Urinary bladder (tissue), 3 donors: ENCODE measurements at regions not wholly inside any gene's neighbourhood (a gene's known extent, or its start where the extent isn't known, plus 50 kb on each side); places are given as distances from the start of the nearest gene placed in this dataset.
"Not testable (repeated sequence)": the region's sequence is repeated elsewhere in the genome, so short reads cannot be mapped to it uniquely, and the experiment has no call there.

Experiments
- DNase-seq: peaks from one replicate; pipeline ENCODE4 v3.0.0-alpha.2; 2015; ENCODE audit errors: extremely low spot score
- H3K27ac ChIP-seq: one replicate; pipeline ENCODE4 v1.5.1; 2013; ENCODE audit warnings: low read depth, mild to moderate bottlenecking, moderate library complexity
- H3K36me3 ChIP-seq: one replicate; pipeline ENCODE4 v1.6.1; 2013; ENCODE audit warnings: mild to moderate bottlenecking, moderate library complexity; ENCODE audit not compliant: insufficient read depth
- H3K4me1 ChIP-seq: one replicate; pipeline ENCODE4 v1.6.1; 2013; ENCODE audit warnings: mild to moderate bottlenecking, moderate library complexity; ENCODE audit not compliant: insufficient read depth
- H3K4me3 ChIP-seq: one replicate; pipeline ENCODE4 v1.5.1; 2013; ENCODE audit warnings: low read depth, low read length
- WGBS: extraction: QIAGEN DNeasy Blood & Tissue Kit; methylation state at CpG from one replicate; pipeline ENCODE4 v1.1.7; 2013; 5-methylcytosine and 5-hydroxymethylcytosine counted together
- donor health status: healthy with polysubstance abuse.
- donor health status: healthy.

- H3K27ac ChIP-seq, H3K36me3 ChIP-seq, H3K4me3 ChIP-seq, DNase-seq, H3K4me1 ChIP-seq: not testable (repeated sequence)
- 68% methylated on average over 3 of the region's 3 CpGs for WGBS
These were observed 73.3 kb upstream of the LPCAT1 start for GRCh38 chr5:1597093-1597473.

DNA sequence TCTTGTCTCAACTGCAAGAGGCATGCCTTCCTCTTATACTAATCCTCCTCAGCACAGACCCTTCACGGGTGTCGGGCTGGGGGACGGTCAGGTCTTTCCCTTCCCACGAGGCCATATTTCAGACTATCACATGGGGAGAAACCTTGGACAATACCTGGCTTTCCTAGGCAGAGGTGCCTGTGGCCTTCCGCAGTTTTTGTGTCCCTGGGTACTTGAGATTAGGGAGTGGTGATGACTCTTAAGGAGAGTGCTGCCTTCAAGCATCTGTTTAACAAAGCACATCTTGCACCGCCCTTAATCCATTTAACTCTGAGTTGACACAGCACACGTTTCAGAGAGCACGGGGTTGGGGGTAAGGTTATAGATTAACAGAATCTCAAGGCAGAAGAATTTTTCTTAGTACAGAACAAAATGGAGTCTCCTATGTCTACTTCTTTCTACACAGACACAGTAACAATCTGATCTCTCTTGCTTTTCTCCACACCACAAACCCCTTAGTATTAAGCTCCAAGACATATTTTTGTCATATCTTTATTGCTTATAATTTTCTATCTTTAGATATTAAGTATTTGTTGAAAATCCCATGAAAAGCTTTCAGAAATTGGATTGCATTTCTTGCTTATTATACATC, 72.8 kb upstream of the LPCAT1 start:
- not testable (repeated sequence) for DNase-seq, H3K27ac ChIP-seq, H3K4me1 ChIP-seq, H3K4me3 ChIP-seq, H3K36me3 ChIP-seq
- WGBS, result 86% methylated on average over 7 of the region's 8 CpGs

DNA sequence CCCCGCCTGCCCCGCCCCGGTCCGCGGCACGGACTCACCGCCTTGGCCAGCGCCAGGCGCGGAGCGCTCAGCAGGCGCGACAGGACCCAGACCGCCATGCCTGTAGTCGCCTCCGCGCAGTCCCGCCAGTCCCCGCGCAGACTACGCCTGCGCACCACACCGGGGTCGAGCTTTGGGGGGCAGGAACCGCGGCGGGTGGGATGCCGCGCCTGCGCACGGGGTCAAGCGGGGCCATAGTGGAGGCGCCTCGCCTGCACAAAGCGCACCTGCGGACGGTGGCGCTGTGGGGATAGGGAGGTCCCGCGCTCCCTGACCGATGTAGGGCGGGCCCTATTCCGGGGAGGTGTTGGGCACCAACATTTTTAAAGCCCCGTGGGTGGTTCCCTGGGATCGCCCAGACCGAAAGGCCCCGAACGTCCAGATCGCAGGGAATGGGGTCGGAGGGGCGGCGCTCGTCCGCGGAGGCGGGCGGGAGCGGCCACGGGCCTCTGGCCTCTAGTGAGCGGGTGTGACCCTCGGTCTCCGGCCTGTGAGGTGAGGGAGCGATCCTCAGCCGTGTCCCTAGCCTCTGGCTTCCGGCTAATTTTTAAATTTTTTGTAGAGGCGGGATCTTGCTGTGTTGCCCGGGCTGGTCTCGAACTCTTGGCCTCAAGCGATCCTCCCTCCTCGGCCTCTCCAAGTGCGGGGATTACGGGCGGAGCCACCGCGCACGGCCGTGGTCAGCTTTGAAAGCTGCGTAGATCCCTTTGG, 70.8 kb upstream of the LPCAT1 start:
- 16% methylated on average over 78 of the region's 78 CpGs for WGBS

GRCh38 chr5:1593903-1594356, 70.2 kb upstream of the LPCAT1 start:
- Histone ChIP-seq H3K4me1 (no peaks in the 10 kb centered on the region), H3K4me3 (peak overlapping the region; percentile 54), H3K36me3 (no peaks in the 10 kb centered on the region), H3K27ac (no peak overlapping the region)
- no peak for DNase-seq
- WGBS, result 11% methylated on average over 32 of the region's 32 CpGs

More for the DNA sequence above, 70.8 kb upstream of the LPCAT1 start:
- peak; percentile 47 for DNase-seq
- H3K4me3 ChIP-seq, result peak overlapping the region; percentile 54
- no peaks in the 10 kb centered on the region for H3K4me1 ChIP-seq
- no peaks in the 10 kb centered on the region for H3K36me3 ChIP-seq
- no peak overlapping the region for H3K27ac ChIP-seq

DNA sequence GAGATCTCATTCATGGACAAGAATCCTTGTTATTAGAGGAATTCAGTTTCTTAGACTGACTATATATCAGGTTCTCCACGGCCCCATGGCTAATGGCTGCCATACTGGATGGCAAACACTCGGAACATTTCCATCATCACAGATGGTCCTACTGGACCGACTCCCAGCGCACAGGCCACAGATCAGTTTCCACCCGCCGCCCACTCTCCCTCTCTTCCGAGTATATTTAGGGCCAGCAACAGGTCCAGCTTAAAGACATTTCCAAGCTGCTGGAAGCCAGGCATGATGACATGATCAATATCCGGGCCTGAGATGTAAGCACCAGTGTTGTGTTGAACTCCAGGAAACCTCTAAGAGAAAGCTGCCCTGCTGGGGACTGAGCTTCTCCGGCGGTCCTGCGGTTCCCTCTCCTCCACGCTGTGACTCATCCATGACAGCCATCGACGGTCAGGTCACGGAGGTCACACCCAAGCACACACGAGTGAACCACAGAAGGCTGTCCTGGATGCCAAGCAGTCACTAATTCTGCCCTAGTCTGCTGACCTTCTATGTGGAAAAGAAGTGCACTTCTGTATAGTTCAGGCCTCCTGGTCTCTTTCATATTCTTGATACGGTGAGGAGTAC, 64.4 kb upstream of the LPCAT1 start:
- H3K4me1 ChIP-seq, H3K27ac ChIP-seq, H3K36me3 ChIP-seq, DNase-seq, H3K4me3 ChIP-seq: not testable (repeated sequence)
- WGBS, result 92% methylated on average over 17 of the region's 17 CpGs

DNA sequence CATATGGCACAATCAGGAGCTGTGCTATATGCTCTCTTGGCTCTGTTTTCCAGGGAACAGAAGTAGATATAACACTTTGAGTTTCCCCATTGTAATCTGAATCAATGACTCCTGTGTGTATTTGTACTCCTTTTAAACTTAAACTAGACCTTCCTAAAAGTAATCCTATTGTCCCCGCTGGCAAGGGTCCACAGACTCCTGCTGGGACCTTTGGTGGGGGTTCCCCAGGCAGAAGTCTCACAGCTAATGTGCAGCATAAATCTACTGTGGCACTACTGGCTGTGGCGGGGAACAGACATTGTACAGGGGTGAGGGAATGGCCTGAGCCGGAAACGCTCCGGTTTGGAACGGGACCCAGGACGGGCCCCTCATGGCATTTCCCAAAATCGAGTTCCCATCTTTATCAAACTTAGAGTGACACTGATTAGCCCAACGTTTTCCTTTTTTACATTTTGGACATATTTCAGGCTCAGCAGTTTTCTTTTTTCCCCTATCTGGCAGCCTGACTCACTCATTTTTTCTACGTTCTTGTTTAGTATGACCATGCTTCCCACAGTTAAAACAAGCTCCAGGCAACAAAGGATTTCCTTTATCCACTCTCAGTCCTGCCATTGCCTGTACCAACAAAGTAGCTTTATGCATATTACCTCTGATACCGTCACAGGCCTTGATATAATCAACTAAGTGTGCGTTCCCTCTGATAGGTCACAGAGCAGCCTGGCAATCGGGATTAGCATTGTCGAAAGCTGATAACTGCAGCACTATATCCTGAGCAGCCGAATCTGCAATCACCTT, 59.5 kb upstream of the LPCAT1 start:
- H3K36me3 ChIP-seq, H3K27ac ChIP-seq, H3K4me1 ChIP-seq, DNase-seq, H3K4me3 ChIP-seq: not testable (repeated sequence)
- 89% methylated on average over 15 of the region's 15 CpGs for WGBS

DNA sequence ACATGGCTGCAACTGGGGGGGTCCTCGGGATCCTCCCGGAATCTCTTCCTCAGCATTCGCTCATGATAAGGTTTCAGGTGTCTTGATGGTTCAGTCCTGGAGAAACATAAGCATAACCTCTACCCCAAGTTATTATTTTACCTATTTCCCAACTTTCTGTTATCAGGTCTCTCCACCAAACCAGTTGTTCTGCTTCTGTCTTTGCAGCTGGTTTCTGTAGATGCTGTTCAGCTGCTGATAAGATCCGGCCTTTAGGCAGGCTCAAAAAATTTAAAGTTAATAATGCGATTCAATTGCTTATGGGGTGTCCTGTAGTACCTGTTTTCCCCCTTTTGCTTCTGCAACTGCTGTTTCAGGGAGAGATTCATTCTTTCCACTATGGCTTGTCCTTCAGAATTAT, 55.6 kb upstream of the LPCAT1 start:
- H3K27ac ChIP-seq, DNase-seq, H3K4me3 ChIP-seq, H3K4me1 ChIP-seq, H3K36me3 ChIP-seq: not testable (repeated sequence)
- WGBS, result 94% methylated on average over 5 of the region's 5 CpGs

DNA sequence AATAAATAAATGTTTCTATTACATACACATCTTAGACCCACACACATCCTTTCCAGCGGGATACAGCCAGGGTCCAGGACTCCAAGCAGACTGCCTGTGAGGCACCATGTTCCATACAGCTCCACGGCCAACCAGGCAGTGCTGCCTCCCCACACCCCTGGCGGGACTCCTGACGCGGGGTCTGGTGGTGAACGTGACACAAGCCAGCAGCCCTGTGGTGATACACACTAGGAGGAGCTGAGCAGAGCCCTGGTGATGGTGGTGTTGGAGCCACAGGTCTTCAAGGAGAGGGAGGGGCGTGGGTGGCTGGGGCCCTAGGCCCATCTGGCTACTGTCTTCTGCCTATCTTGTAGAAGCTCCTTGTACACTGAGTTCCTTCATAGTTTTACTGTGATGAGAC, 53.1 kb upstream of the LPCAT1 start:
- not testable (repeated sequence) for H3K4me3 ChIP-seq, H3K27ac ChIP-seq, H3K4me1 ChIP-seq, DNase-seq, H3K36me3 ChIP-seq
- WGBS, result 80% methylated on average over 7 of the region's 7 CpGs

DNA sequence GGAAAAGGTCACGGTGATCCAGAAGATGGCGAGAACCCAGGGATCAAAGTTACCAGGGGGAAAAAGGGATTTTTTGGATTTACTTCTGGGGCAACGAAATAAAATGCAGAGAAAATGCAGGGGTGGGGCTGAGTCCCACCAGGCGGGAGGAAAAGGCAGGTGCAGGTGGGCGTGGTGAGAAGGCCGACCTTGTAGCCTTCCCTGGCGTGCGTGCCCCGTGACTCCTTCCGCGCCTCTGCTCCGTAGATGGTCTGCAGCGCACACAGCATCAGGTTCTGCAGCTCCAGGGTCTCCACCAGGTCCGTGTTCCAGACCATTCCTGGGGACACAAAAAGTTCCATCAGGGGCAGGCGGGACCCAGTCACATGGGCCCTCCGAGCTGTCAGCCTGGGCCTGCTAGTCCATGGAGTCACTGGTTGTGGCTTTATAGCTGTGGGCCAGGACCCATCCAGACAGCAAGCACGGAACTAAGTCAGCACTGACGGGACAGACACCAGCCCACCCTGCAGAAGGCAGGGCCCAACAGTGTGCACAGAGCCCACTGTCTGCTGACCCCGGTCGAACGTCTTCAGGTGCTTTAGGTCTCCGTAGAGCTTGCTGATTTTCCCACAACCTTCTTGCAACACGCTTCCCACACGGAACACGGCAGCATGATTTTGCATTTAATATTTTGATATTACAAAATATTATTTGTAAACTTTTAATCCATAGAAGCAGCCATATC, 52.4 kb upstream of the LPCAT1 start:
- not testable (repeated sequence) for H3K4me1 ChIP-seq, H3K36me3 ChIP-seq, DNase-seq, H3K4me3 ChIP-seq, H3K27ac ChIP-seq
- WGBS, result 95% methylated on average over 23 of the region's 25 CpGs

- not testable (repeated sequence) for DNase-seq, H3K4me1 ChIP-seq, H3K36me3 ChIP-seq, H3K4me3 ChIP-seq, H3K27ac ChIP-seq
- 75% methylated on average over 5 of the region's 5 CpGs for WGBS
These were observed 51.7 kb upstream of the LPCAT1 start for GRCh38 chr5:1575491-1575890.

DNA sequence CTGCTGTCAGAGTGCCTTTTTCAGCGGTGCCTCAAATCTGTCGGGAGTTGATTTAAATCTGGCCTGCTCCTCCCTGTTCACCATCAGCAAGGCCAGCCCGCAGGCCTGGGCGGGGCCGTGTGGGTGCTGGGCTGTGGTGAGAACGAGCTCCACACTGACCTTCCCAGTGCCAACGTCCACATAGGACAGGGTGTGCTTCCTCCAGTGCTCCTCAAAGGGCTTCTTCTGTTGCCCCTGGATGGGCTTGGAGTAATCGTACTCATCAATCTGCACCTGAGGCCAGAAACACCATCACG, 50.2 kb upstream of the LPCAT1 start:
- not testable (repeated sequence) for H3K36me3 ChIP-seq, H3K4me1 ChIP-seq, DNase-seq, H3K4me3 ChIP-seq, H3K27ac ChIP-seq
- WGBS, result 88% methylated on average over 8 of the region's 9 CpGs

- not testable (repeated sequence) for DNase-seq, H3K4me3 ChIP-seq, H3K27ac ChIP-seq, H3K36me3 ChIP-seq, H3K4me1 ChIP-seq
- WGBS, result 91% methylated on average over 15 of the region's 15 CpGs
These were observed 49.7 kb upstream of the LPCAT1 start for GRCh38 chr5:1573217-1574022.
